ENCODE measurements at regions not wholly inside any gene's neighbourhood (a gene's known extent, or its start where the extent isn't known, plus 50 kb on each side); places are given as distances from the start of the nearest gene placed in this dataset.

- DNase-seq (ENCODE audit: low spot score) = no peak
Observed at GRCh38 chr7:47043304-47043703, 538.6 kb downstream of the TNS3 start.

- no peak for DNase-seq (ENCODE audit: low spot score)
Observed at GRCh38 chr7:47042669-47043068, 539.2 kb downstream of the TNS3 start.

GRCh38 chr7:47040795-47041347 is 541.0 kb downstream of the TNS3 start:
- no peak for DNase-seq (ENCODE audit: low spot score)

- peak; percentile 57 for DNase-seq (ENCODE audit: low spot score)
Observed at GRCh38 chr7:47039904-47040303, 542.0 kb downstream of the TNS3 start.

GRCh38 chr7:47039089-47039648 is 542.7 kb downstream of the TNS3 start:
- DNase-seq (ENCODE audit: low spot score) = no peak

- DNase-seq (ENCODE audit: low spot score) = no peak
Observed at GRCh38 chr7:47038621-47039020, 543.3 kb downstream of the TNS3 start.

- DNase-seq (ENCODE audit: low spot score) = no peak
Observed at GRCh38 chr7:47037607-47038006, 544.3 kb downstream of the TNS3 start.

GRCh38 chr7:47036909-47037308 is 545.0 kb downstream of the TNS3 start:
- no peak for DNase-seq (ENCODE audit: low spot score)

GRCh38 chr7:47035522-47035921 is 546.4 kb downstream of the TNS3 start:
- DNase-seq (ENCODE audit: low spot score) = no peak

GRCh38 chr7:47034180-47034579 is 547.7 kb downstream of the TNS3 start:
- peak; percentile 46 for DNase-seq (ENCODE audit: low spot score)

GRCh38 chr7:47032536-47032908 is 549.4 kb downstream of the TNS3 start:
- no peak for DNase-seq (ENCODE audit: low spot score)

- DNase-seq (ENCODE audit: low spot score) = peak; percentile 33
Observed at GRCh38 chr7:47031786-47032535, 550.0 kb downstream of the TNS3 start.

GRCh38 chr7:47028284-47028683 is 553.6 kb downstream of the TNS3 start:
- DNase-seq (ENCODE audit: low spot score) = no peak

GRCh38 chr7:47027695-47028240 is 554.1 kb downstream of the TNS3 start:
- no peak for DNase-seq (ENCODE audit: low spot score)

GRCh38 chr7:47026780-47027361 is 555.0 kb downstream of the TNS3 start:
- no peak for DNase-seq (ENCODE audit: low spot score)

- no peak for DNase-seq (ENCODE audit: low spot score)
Observed at GRCh38 chr7:47024991-47025390, 556.9 kb downstream of the TNS3 start.

- DNase-seq (ENCODE audit: low spot score) = peak; percentile 56
Observed at GRCh38 chr7:47008461-47008860, 573.5 kb downstream of the TNS3 start.

- DNase-seq (ENCODE audit: low spot score) = no peak
Observed at GRCh38 chr7:47007471-47007870, 574.4 kb downstream of the TNS3 start.

GRCh38 chr7:47000561-47000960 is 581.4 kb downstream of the TNS3 start:
- DNase-seq (ENCODE audit: low spot score) = no peak

- no peak for DNase-seq (ENCODE audit: low spot score)
Observed at GRCh38 chr7:46999866-47000265, 582.0 kb downstream of the TNS3 start.

GRCh38 chr7:46996972-46997371 is 584.9 kb downstream of the TNS3 start:
- DNase-seq (ENCODE audit: low spot score) = no peak

- DNase-seq (ENCODE audit: low spot score) = peak; percentile 59
Observed at GRCh38 chr7:46993396-46993795, 588.5 kb downstream of the TNS3 start.

- peak; percentile 42 for DNase-seq (ENCODE audit: low spot score)
Observed at GRCh38 chr7:46990761-46991160, 591.1 kb downstream of the TNS3 start.
